Endothelial cell (in vitro differentiated cells): ENCODE measurements at regions not wholly inside any gene's neighbourhood (a gene's known extent, or its start where the extent isn't known, plus 50 kb on each side); places are given as distances from the start of the nearest gene placed in this dataset.
A peak's percentile ranks its signal among the peaks of the same experiment; 100 is the strongest.
"Not testable (repeated sequence)": the region's sequence is repeated elsewhere in the genome, so short reads cannot be mapped to it uniquely, and the experiment has no call there.

ENCODE experiments used
- DNase-seq: peaks from one replicate; pipeline ENCODE4 v3.0.0; 2021; ENCODE audit warnings: low spot score
- H3K27ac Mint-ChIP-seq: one replicate; pipeline ENCODE4 v1.8.0; 2021; ENCODE audit warnings: mixed read lengths, inconsistent platforms; ENCODE audit not compliant: unreplicated experiment
- H3K27me3 Mint-ChIP-seq: one replicate; pipeline ENCODE4 v1.8.0; 2021; ENCODE audit warnings: mild to moderate bottlenecking, moderate library complexity, mixed read lengths, inconsistent platforms; ENCODE audit not compliant: unreplicated experiment
- H3K36me3 Mint-ChIP-seq: one replicate; pipeline ENCODE4 v1.8.0; 2021; ENCODE audit warnings: mild to moderate bottlenecking, low read depth, mixed read lengths, inconsistent platforms; ENCODE audit not compliant: unreplicated experiment
- H3K4me1 Mint-ChIP-seq: one replicate; pipeline ENCODE4 v1.8.0; 2021; ENCODE audit warnings: mild to moderate bottlenecking, mixed read lengths, inconsistent platforms; ENCODE audit not compliant: unreplicated experiment
- H3K4me3 Mint-ChIP-seq: one replicate; pipeline ENCODE4 v1.8.0; 2021; ENCODE audit warnings: mild to moderate bottlenecking, mixed read lengths, inconsistent platforms; ENCODE audit not compliant: unreplicated experiment
- H3K9me3 Mint-ChIP-seq: one replicate; pipeline ENCODE4 v1.8.0; 2021; ENCODE audit warnings: mixed read lengths, inconsistent platforms; ENCODE audit not compliant: unreplicated experiment
- CTCF ChIP-seq: fragments of 200-600 bp; sonication (generic); IDR thresholded peaks from one replicate; pipeline ENCODE4 v1.5.0; 2021; ENCODE audit warnings: antibody characterized with exemption; ENCODE audit not compliant: unreplicated experiment

DNA sequence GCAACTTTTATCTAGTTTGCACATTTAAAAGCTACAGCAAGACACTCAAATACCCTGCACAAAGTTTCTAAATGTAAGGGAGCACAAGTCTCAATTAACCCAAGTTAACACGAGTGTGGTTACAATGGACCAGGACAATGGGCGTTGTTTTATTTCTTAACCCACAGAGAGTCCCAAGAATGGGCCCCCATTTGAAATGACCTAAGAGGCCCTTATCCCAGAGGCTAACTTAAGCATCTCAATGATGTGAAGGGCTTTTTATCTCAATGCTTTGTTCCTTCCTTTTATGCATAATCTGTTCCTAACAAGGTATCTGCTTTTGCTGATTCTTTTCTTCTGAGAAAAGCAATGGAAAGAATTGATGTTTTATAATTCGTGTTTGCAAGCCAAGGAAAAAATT is 151.5 kb upstream of the SALL3 start:
- Mint-ChIP-seq H3K27me3 (peaks cover 7% of the 10 kb centered on the region), H3K27ac (no peak overlapping the region), H3K4me3 (no peak overlapping the region), H3K4me1 (no peaks in the 10 kb centered on the region), H3K9me3 (peaks cover 56% of the 10 kb centered on the region), H3K36me3 (peaks cover 24% of the 10 kb centered on the region)
- DNase-seq = no peak
- TF ChIP-seq CTCF = no peak

- H3K4me3 Mint-ChIP-seq, H3K4me1 Mint-ChIP-seq, H3K27ac Mint-ChIP-seq, DNase-seq: not testable (repeated sequence)
- Mint-ChIP-seq H3K36me3 (peaks cover 22% of the 10 kb centered on the region), H3K9me3 (peaks cover 56% of the 10 kb centered on the region), H3K27me3 (peaks cover 11% of the 10 kb centered on the region)
Observed at GRCh38 chr18:78829026-78829425, 150.6 kb upstream of the SALL3 start.

GRCh38 chr18:78830161-78830560 is 149.5 kb upstream of the SALL3 start:
- no peak overlapping the region for H3K27ac Mint-ChIP-seq
- H3K4me3 Mint-ChIP-seq = peak overlapping the region; percentile 61
- DNase-seq = no peak
- peaks cover 17% of the 10 kb centered on the region for H3K27me3 Mint-ChIP-seq
- peaks cover 25% of the 10 kb centered on the region for H3K36me3 Mint-ChIP-seq
- TF ChIP-seq CTCF = no peak
- no peaks in the 10 kb centered on the region for H3K4me1 Mint-ChIP-seq
- H3K9me3 Mint-ChIP-seq = peaks cover 54% of the 10 kb centered on the region

DNA sequence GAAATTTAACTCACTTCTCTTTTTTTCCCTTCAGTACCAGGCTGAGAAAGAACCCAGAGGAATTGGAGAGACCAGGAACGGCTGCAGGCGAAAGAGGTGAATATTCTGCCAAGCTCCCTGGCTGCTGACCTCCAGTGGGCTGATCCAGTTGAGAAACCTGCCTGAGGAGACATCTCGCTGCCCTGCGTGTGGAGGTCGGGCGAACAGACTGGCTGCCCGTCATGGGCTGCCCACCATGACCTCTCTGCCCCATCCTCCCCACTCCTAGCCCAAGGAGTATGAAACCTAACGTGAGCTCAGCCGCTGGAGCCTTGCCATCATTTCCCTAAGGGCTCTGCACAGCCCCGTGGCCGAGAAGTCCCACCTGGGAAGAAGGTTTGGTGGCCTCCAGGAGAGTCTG is 148.8 kb upstream of the SALL3 start:
- peaks cover 17% of the 10 kb centered on the region for H3K27me3 Mint-ChIP-seq
- no peak for TF ChIP-seq CTCF
- H3K4me3 Mint-ChIP-seq = no peak overlapping the region
- no peak overlapping the region for H3K27ac Mint-ChIP-seq
- H3K9me3 Mint-ChIP-seq = peaks cover 49% of the 10 kb centered on the region
- DNase-seq = no peak
- peaks cover 27% of the 10 kb centered on the region for H3K36me3 Mint-ChIP-seq
- H3K4me1 Mint-ChIP-seq = no peaks in the 10 kb centered on the region

GRCh38 chr18:78831603-78832002 is 148.0 kb upstream of the SALL3 start:
- TF ChIP-seq CTCF = no peak
- H3K27me3 Mint-ChIP-seq = peaks cover 15% of the 10 kb centered on the region
- no peak for DNase-seq
- H3K27ac Mint-ChIP-seq = no peak overlapping the region
- no peaks in the 10 kb centered on the region for H3K4me1 Mint-ChIP-seq
- H3K9me3 Mint-ChIP-seq = peaks cover 49% of the 10 kb centered on the region
- peaks cover 28% of the 10 kb centered on the region for H3K36me3 Mint-ChIP-seq
- H3K4me3 Mint-ChIP-seq = no peak overlapping the region

DNA sequence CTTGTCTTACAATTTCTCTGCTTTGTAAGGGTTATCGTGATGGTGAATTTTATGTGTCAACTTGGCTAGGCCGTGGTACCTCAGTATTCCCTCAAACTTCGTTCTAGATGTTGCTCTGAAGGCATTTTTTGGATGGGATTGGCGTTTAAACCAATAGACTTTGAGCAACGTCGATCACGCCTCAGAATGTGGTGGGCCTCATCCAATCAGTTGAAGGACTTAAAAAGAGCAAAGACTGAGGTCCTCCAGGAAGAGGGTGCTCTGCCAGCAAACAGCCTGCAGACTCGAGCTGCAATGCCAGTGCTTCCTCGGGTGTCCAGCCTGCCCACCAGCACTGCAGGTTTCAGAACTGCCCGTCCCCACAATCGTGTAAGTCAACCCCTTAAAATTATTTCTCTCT is 145.8 kb upstream of the SALL3 start:
- Mint-ChIP-seq H3K27me3 (peaks cover 13% of the 10 kb centered on the region), H3K36me3 (peaks cover 20% of the 10 kb centered on the region), H3K4me3 (peak overlapping the region; percentile 25), H3K9me3 (peaks cover 33% of the 10 kb centered on the region), H3K27ac (no peak overlapping the region), H3K4me1 (no peaks in the 10 kb centered on the region)
- DNase-seq = no peak
- no peak for TF ChIP-seq CTCF
